ENCODE measurements at regions not wholly inside any gene's neighbourhood (a gene's known extent, or its start where the extent isn't known, plus 50 kb on each side); places are given as distances from the start of the nearest gene placed in this dataset.
A peak's percentile ranks its signal among the peaks of the same experiment; 100 is the strongest.

- peak; percentile 95 for DNase-seq (ENCODE audit: low read depth)
Observed at GRCh38 chr1:222370081-222370912, 177.6 kb downstream of the HHIPL2 start.

GRCh38 chr1:222369148-222369547 lies 178.8 kb downstream of the HHIPL2 start:
- no peak for DNase-seq (ENCODE audit: low read depth)

- DNase-seq (ENCODE audit: low read depth): no peak
Observed at GRCh38 chr1:222358100-222358499, 189.8 kb downstream of the HHIPL2 start.

- no peak for DNase-seq (ENCODE audit: low read depth)
Observed at GRCh38 chr1:222357252-222357651, 190.7 kb downstream of the HHIPL2 start.

GRCh38 chr1:222347627-222348026 lies 200.3 kb downstream of the HHIPL2 start:
- no peak for DNase-seq (ENCODE audit: low read depth)

GRCh38 chr1:222346955-222347354 lies 200.9 kb downstream of the HHIPL2 start:
- DNase-seq (ENCODE audit: low read depth): no peak

GRCh38 chr1:222339376-222339947 lies 208.4 kb downstream of the HHIPL2 start:
- peak; percentile 54 for DNase-seq (ENCODE audit: low read depth)

GRCh38 chr1:222335586-222335985 lies 212.3 kb downstream of the HHIPL2 start:
- DNase-seq (ENCODE audit: low read depth): peak; percentile 6

GRCh38 chr1:222334026-222334680 lies 213.8 kb downstream of the HHIPL2 start:
- peak; percentile 89 for DNase-seq (ENCODE audit: low read depth)

- DNase-seq (ENCODE audit: low read depth): peak; percentile 28
Observed at GRCh38 chr1:222331765-222332164, 216.1 kb downstream of the HHIPL2 start.

- peak; percentile 80 for DNase-seq (ENCODE audit: low read depth)
Observed at GRCh38 chr1:222331340-222331739, 216.6 kb downstream of the HHIPL2 start.

GRCh38 chr1:222329493-222330045 lies 218.3 kb downstream of the HHIPL2 start:
- peak; percentile 19 for DNase-seq (ENCODE audit: low read depth)

- no peak for DNase-seq (ENCODE audit: low read depth)
Observed at GRCh38 chr1:222326710-222327036, 221.2 kb downstream of the HHIPL2 start.

- DNase-seq (ENCODE audit: low read depth): no peak
Observed at GRCh38 chr1:222326006-222326709, 221.7 kb downstream of the HHIPL2 start.

- no peak for DNase-seq (ENCODE audit: low read depth)
Observed at GRCh38 chr1:222325506-222325905, 222.4 kb downstream of the HHIPL2 start.

- DNase-seq (ENCODE audit: low read depth): peak; percentile 20
Observed at GRCh38 chr1:222314839-222315238, 233.1 kb downstream of the HHIPL2 start.

- no peak for DNase-seq (ENCODE audit: low read depth)
Observed at GRCh38 chr1:222310836-222311235, 237.1 kb downstream of the HHIPL2 start.

- no peak for DNase-seq (ENCODE audit: low read depth)
Observed at GRCh38 chr1:222307621-222308020, 240.3 kb downstream of the HHIPL2 start.

GRCh38 chr1:222306512-222306911 lies 241.4 kb downstream of the HHIPL2 start:
- DNase-seq (ENCODE audit: low read depth): no peak

- no peak for DNase-seq (ENCODE audit: low read depth)
Observed at GRCh38 chr1:222306011-222306410, 241.9 kb downstream of the HHIPL2 start.

GRCh38 chr1:222301652-222302051 lies 246.3 kb downstream of the HHIPL2 start:
- peak; percentile 22 for DNase-seq (ENCODE audit: low read depth)

GRCh38 chr1:222299524-222299923 lies 248.4 kb downstream of the HHIPL2 start:
- DNase-seq (ENCODE audit: low read depth): no peak
